ENCODE measurements at regions not wholly inside any gene's neighbourhood (a gene's known extent, or its start where the extent isn't known, plus 50 kb on each side); places are given as distances from the start of the nearest gene placed in this dataset.

- H3K27me3 ChIP-seq (ENCODE audit: control insufficient read depth, low read length): no peaks in the 10 kb centered on the region
- TF ChIP-seq EZH2phosphoT487 (IDR thresholded peaks at IDR 0.05; ENCODE audit: borderline replicate concordance, low read length): no peak
- TF ChIP-seq CTCF (IDR thresholded peaks at IDR 0.05; ENCODE audit: low read depth, low read length, poor library complexity, severe bottlenecking): no peak
- no peak overlapping the region for H3K4me3 ChIP-seq (ENCODE audit: low read length)
- no peak overlapping the region for H3K27ac ChIP-seq (ENCODE audit: low read depth, low read length)
- H4K20me1 ChIP-seq (ENCODE audit: control insufficient read depth, insufficient read depth, low read depth, low read length): no peaks in the 10 kb centered on the region
- no peaks in the 10 kb centered on the region for H3K4me1 ChIP-seq (ENCODE audit: control insufficient read depth, low read length)
- no peaks in the 10 kb centered on the region for H3F3A ChIP-seq (ENCODE audit: control insufficient read depth, insufficient read depth)
- no peaks in the 10 kb centered on the region for H3K36me3 ChIP-seq (ENCODE audit: control insufficient read depth, low read length)
- no peaks in the 10 kb centered on the region for H3K9me2 ChIP-seq (replicated peaks; ENCODE audit: control insufficient read depth, low read length)
- no peaks in the 10 kb centered on the region for H3K79me2 ChIP-seq (ENCODE audit: control insufficient read depth, low read length)
- H3K9me3 ChIP-seq (ENCODE audit: control insufficient read depth, insufficient read depth, low read length): no peaks in the 10 kb centered on the region
- H3K4me2 ChIP-seq (ENCODE audit: low read length): no peak overlapping the region
Measured at GRCh38 chr11:98659431-98659830, 361.3 kb upstream of the CNTN5 start.

GRCh38 chr11:98674390-98674789, 346.4 kb upstream of the CNTN5 start:
- Histone ChIP-seq H3K9me3 (ENCODE audit: control insufficient read depth, insufficient read depth, low read length) (no peaks in the 10 kb centered on the region), H3K79me2 (ENCODE audit: control insufficient read depth, low read length) (no peaks in the 10 kb centered on the region), H3K9me2 (replicated peaks; ENCODE audit: control insufficient read depth, low read length) (no peaks in the 10 kb centered on the region), H3K36me3 (ENCODE audit: control insufficient read depth, low read length) (no peaks in the 10 kb centered on the region), H3F3A (ENCODE audit: control insufficient read depth, insufficient read depth) (no peaks in the 10 kb centered on the region), H3K4me3 (ENCODE audit: low read length) (no peak overlapping the region), H3K27me3 (ENCODE audit: control insufficient read depth, low read length) (no peaks in the 10 kb centered on the region), H4K20me1 (ENCODE audit: control insufficient read depth, insufficient read depth, low read depth, low read length) (no peaks in the 10 kb centered on the region), H3K27ac (ENCODE audit: low read depth, low read length) (no peak overlapping the region), H3K4me2 (ENCODE audit: low read length) (no peak overlapping the region), H3K4me1 (ENCODE audit: control insufficient read depth, low read length) (no peaks in the 10 kb centered on the region)
- TF ChIP-seq EZH2phosphoT487 (IDR thresholded peaks at IDR 0.05; ENCODE audit: borderline replicate concordance, low read length) (no peak), CTCF (IDR thresholded peaks at IDR 0.05; ENCODE audit: low read depth, low read length, poor library complexity, severe bottlenecking) (no peak)

GRCh38 chr11:98679673-98680072, 341.1 kb upstream of the CNTN5 start:
- no peaks in the 10 kb centered on the region; the same call in 1 of the 2 replicates for H3K9me3 ChIP-seq (ENCODE audit: control insufficient read depth, insufficient read depth, low read length)
- H3K4me3 ChIP-seq (ENCODE audit: low read length): no peak overlapping the region

More at GRCh38 chr11:98679673-98680072, 341.1 kb upstream of the CNTN5 start:
- TF ChIP-seq EZH2phosphoT487 (IDR thresholded peaks at IDR 0.05; ENCODE audit: borderline replicate concordance, low read length): no peak
- no peak for TF ChIP-seq CTCF (IDR thresholded peaks at IDR 0.05; ENCODE audit: low read depth, low read length, poor library complexity, severe bottlenecking)
- Histone ChIP-seq H4K20me1 (ENCODE audit: control insufficient read depth, insufficient read depth, low read depth, low read length) (no peaks in the 10 kb centered on the region), H3K4me2 (ENCODE audit: low read length) (no peak overlapping the region), H3F3A (ENCODE audit: control insufficient read depth, insufficient read depth) (no peaks in the 10 kb centered on the region), H3K9me2 (replicated peaks; ENCODE audit: control insufficient read depth, low read length) (no peaks in the 10 kb centered on the region), H3K27me3 (ENCODE audit: control insufficient read depth, low read length) (no peaks in the 10 kb centered on the region), H3K27ac (ENCODE audit: low read depth, low read length) (no peak overlapping the region), H3K36me3 (ENCODE audit: control insufficient read depth, low read length) (no peaks in the 10 kb centered on the region), H3K4me1 (ENCODE audit: control insufficient read depth, low read length) (no peaks in the 10 kb centered on the region), H3K79me2 (ENCODE audit: control insufficient read depth, low read length) (no peaks in the 10 kb centered on the region)
